ENCODE measurements at regions not wholly inside any gene's neighbourhood (a gene's known extent, or its start where the extent isn't known, plus 50 kb on each side); places are given as distances from the start of the nearest gene placed in this dataset.

DNA sequence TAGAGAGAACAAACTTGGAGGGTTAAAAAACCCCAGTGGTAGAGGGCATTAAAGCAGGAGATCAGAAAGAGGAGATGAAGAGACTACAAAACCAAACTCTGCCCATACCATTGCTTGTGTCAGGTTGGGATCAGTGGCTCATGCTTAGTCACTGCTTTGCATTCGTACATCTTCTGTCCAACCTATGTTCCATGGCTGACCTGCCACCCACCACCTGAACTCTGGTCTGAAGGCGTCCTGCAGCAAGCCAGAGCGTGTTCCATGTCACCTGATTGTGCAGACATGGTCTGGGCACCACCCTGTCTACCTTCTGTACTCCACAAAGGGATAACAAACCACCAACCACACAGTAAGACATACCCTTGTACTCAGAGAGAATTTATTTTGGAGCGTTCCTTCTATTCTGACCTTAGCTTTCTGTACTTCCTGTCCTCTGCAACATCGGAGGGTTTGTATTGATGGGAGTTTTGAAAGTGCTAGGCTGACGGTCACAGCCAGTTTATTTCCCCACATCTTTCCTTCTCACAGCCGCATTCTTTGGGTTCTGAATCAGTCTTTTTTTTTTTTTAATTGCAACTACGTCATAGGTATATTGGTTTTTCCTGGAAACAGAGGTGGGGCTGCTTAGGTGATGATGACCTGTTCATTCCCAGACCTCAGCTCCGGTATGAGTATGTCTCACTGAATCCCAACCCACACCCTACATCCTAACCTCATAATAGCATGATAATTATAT lies 88.3 kb downstream of the SOWAHC start:
- no peak for DNase-seq (ENCODE audit: low read depth)
- H3K4me3 ChIP-seq (ENCODE audit: low read depth, low read length) = no peak overlapping the region

DNA sequence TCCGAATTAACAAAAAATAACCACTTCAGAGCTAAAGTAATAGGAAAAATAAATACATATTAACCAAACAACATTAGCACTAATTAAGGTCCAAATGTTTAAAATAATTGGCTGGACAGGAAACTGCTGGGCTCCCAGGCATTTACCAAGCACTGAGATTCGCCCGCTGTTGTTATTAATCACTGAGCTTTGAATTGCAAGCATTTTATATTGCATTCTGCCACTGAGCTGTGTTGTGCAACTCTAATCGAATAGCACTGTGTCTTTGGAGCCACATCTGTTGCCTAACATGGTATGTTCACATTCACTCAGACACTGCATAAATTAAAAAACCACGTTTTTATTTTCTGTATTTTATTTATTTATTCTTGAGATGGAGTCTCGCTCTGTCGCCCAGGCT lies 88.9 kb downstream of the SOWAHC start:
- TF ChIP-seq, protein P1, sequence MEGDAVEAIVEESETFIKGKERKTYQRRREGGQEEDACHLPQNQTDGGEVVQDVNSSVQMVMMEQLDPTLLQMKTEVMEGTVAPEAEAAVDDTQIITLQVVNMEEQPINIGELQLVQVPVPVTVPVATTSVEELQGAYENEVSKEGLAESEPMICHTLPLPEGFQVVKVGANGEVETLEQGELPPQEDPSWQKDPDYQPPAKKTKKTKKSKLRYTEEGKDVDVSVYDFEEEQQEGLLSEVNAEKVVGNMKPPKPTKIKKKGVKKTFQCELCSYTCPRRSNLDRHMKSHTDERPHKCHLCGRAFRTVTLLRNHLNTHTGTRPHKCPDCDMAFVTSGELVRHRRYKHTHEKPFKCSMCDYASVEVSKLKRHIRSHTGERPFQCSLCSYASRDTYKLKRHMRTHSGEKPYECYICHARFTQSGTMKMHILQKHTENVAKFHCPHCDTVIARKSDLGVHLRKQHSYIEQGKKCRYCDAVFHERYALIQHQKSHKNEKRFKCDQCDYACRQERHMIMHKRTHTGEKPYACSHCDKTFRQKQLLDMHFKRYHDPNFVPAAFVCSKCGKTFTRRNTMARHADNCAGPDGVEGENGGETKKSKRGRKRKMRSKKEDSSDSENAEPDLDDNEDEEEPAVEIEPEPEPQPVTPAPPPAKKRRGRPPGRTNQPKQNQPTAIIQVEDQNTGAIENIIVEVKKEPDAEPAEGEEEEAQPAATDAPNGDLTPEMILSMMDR (IDR thresholded peaks at IDR 0.05; ENCODE audit: insufficient read depth, low read depth, low read length, missing control alignments) = no peak
- H3K4me3 ChIP-seq (ENCODE audit: low read depth, low read length) = no peak overlapping the region

More for the DNA sequence above, 88.3 kb downstream of the SOWAHC start:
- TF ChIP-seq, protein P1 (IDR thresholded peaks at IDR 0.05; ENCODE audit: insufficient read depth, low read depth, low read length, missing control alignments) = no peak

GRCh38 chr2:109703798-109704197 lies 89.6 kb downstream of the SOWAHC start:
- TF ChIP-seq, protein P1 (IDR thresholded peaks at IDR 0.05; ENCODE audit: insufficient read depth, low read depth, low read length, missing control alignments) = no peak
- H3K4me3 ChIP-seq (ENCODE audit: low read depth, low read length) = no peak overlapping the region
- DNase-seq (ENCODE audit: low read depth) = no peak

More for the DNA sequence above, 88.9 kb downstream of the SOWAHC start:
- no peak for DNase-seq (ENCODE audit: low read depth)

- TF ChIP-seq, protein P1 (IDR thresholded peaks at IDR 0.05; ENCODE audit: insufficient read depth, low read depth, low read length, missing control alignments) = no peak
- no peak overlapping the region for H3K4me3 ChIP-seq (ENCODE audit: low read depth, low read length)
Measured at GRCh38 chr2:109707281-109708147, 86.6 kb upstream of the RGPD5 start.

DNA sequence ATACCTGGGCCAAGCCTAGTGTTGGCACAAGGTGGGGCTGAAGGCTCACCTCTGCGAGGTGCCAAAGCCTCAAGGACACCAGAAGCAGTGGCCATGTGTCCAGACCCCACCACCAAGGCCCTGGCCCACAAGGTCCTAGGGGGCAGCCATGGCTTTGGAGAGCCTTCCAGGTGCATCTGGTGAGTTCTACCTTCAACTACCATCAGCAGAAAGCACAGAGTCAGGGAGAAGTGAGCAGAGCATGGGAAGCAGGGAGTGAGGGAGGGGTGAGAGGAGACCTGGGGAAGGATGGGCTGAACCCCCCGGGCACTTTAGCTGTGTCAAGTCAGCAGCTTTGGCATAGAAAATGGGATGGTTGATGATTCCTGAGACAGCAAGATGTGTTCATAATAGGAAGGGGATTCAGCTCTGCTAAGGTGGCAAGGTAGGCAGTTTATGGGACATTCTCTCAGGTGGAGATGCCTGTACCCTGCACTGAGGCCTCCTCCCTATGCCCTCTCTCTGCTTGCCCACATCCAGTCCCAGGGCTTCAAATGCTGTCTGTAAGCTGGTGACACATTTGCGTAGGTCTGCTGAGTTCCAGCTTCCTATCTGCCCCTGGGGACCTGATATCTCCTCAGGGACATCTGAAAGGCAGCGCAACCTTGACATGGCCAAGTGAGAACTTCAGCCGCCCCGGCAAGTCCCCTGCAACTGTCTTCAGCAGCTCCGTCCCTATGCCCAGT lies 83.4 kb upstream of the RGPD5 start:
- DNase-seq (ENCODE audit: low read depth) = peak; percentile 71
- H3K4me3 ChIP-seq (ENCODE audit: low read depth, low read length) = no peak overlapping the region
- TF ChIP-seq, protein P1 (IDR thresholded peaks at IDR 0.05; ENCODE audit: insufficient read depth, low read depth, low read length, missing control alignments) = no peak

More at GRCh38 chr2:109707281-109708147, 86.6 kb upstream of the RGPD5 start:
- DNase-seq (ENCODE audit: low read depth) = no peak

- TF ChIP-seq, protein P1 (IDR thresholded peaks at IDR 0.05; ENCODE audit: insufficient read depth, low read depth, low read length, missing control alignments) = no peak
- H3K4me3 ChIP-seq (ENCODE audit: low read depth, low read length) = no peak overlapping the region
- peak; percentile 27 for DNase-seq (ENCODE audit: low read depth)
Measured at GRCh38 chr2:109711230-109712122, 82.6 kb upstream of the RGPD5 start.
